Neural progenitor cell (in vitro differentiated cells): ENCODE measurements at regions not wholly inside any gene's neighbourhood (a gene's known extent, or its start where the extent isn't known, plus 50 kb on each side); places are given as distances from the start of the nearest gene placed in this dataset.

Experiments used
- DNase-seq: peaks from one replicate; pipeline ENCODE4 v3.0.0-alpha.2; 2016; ENCODE audit warnings: low spot score
- H2AFZ ChIP-seq: fragments of 200-600 bp; sonication (generic); replicated peaks from 2 replicates; pipeline ENCODE4 v1.6.1; 2016; ENCODE audit warnings: antibody characterized with exemption
- H3F3A ChIP-seq: fragments of 200-600 bp; sonication (generic); 2 replicates; pipeline ENCODE4 v1.6.1; 2016; ENCODE audit warnings: antibody characterized with exemption, low read depth
- H3K27ac ChIP-seq: fragments of 200-600 bp; sonication (generic); 2 replicates; pipeline ENCODE4 v1.5.1; 2016; ENCODE audit warnings: mild to moderate bottlenecking
- H3K27me3 ChIP-seq: fragments of 200-600 bp; sonication (generic); 2 replicates; pipeline ENCODE4 v1.6.1; 2016; ENCODE audit warnings: mild to moderate bottlenecking, moderate library complexity
- H3K36me3 ChIP-seq: fragments of 200-600 bp; sonication (generic); 2 replicates; pipeline ENCODE4 v1.5.1; 2016
- H3K4me1 ChIP-seq: fragments of 200-600 bp; sonication (generic); 2 replicates; pipeline ENCODE4 v1.6.1; 2016; ENCODE audit warnings: mixed run types
- H3K4me2 ChIP-seq: fragments of 200-600 bp; sonication (generic); 2 replicates; pipeline ENCODE4 v1.6.1; 2016
- H3K4me3 ChIP-seq: fragments of 200-600 bp; sonication (generic); 2 replicates; pipeline ENCODE4 v1.5.1; 2016
- H3K79me2 ChIP-seq: fragments of 200-600 bp; sonication (generic); 2 replicates; pipeline ENCODE4 v1.6.1; 2016; ENCODE audit warnings: low read depth
- H3K9ac ChIP-seq: fragments of 200-600 bp; sonication (generic); 2 replicates; pipeline ENCODE4 v1.6.1; 2016
- H3K9me3 ChIP-seq: fragments of 200-600 bp; sonication (generic); 2 replicates; pipeline ENCODE4 v1.5.1; 2016; ENCODE audit warnings: low read depth
- H4K20me1 ChIP-seq: fragments of 200-600 bp; sonication (generic); 2 replicates; pipeline ENCODE4 v1.6.1; 2016; ENCODE audit warnings: low read depth
- H3K27ac Mint-ChIP-seq: 3 replicates; pipeline ENCODE4 v1.8.0; 2021; ENCODE audit warnings: mixed read lengths
- H3K27me3 Mint-ChIP-seq: 2 replicates; pipeline ENCODE4 v1.8.0; 2022; ENCODE audit warnings: low read depth, mild to moderate bottlenecking, inconsistent platforms, moderate library complexity, mixed read lengths; ENCODE audit not compliant: insufficient read depth
- H3K36me3 Mint-ChIP-seq: 3 replicates; pipeline ENCODE4 v1.8.0; 2021; ENCODE audit warnings: mixed read lengths
- H3K4me1 Mint-ChIP-seq: 3 replicates; pipeline ENCODE4 v1.8.0; 2021; ENCODE audit warnings: mixed read lengths
- H3K4me3 Mint-ChIP-seq: 3 replicates; pipeline ENCODE4 v1.8.0; 2021; ENCODE audit warnings: mild to moderate bottlenecking, moderate library complexity, mixed read lengths
- H3K9me3 Mint-ChIP-seq: 3 replicates; pipeline ENCODE4 v1.8.0; 2020; ENCODE audit warnings: mixed read lengths
- CTCF ChIP-seq: fragments of 200-600 bp; sonication (generic); IDR thresholded peaks from 2 replicates; pipeline ENCODE4 v1.5.1; 2017; ENCODE audit warnings: antibody characterized with exemption, mild to moderate bottlenecking
- EZH2 ChIP-seq: fragments of 200-600 bp; sonication (generic); IDR thresholded peaks from 2 replicates; pipeline ENCODE4 v1.6.1; 2017; ENCODE audit warnings: antibody characterized with exemption, mild to moderate bottlenecking, moderate library complexity
- EZH2phosphoT487 ChIP-seq: fragments of 200-600 bp; sonication (generic); IDR thresholded peaks from 2 replicates; pipeline ENCODE4 v1.6.1; 2017; ENCODE audit warnings: antibody characterized with exemption

- Histone ChIP-seq H3F3A (no peaks in the 10 kb centered on the region), H2AFZ (no peak overlapping the region), H3K9me3 (no peaks in the 10 kb centered on the region), H4K20me1 (no peaks in the 10 kb centered on the region), H3K4me2 (no peak overlapping the region), H3K4me1 (no peaks in the 10 kb centered on the region), H3K9ac (no peak overlapping the region), H3K4me3 (no peak overlapping the region), H3K79me2 (no peaks in the 10 kb centered on the region), H3K36me3 (no peaks in the 10 kb centered on the region), H3K27ac (no peak overlapping the region), H3K27me3 (no peaks in the 10 kb centered on the region)
- peaks cover 3% of the 10 kb centered on the region for H3K36me3 Mint-ChIP-seq
- H3K4me3 Mint-ChIP-seq, result no peak overlapping the region
- peaks cover 2% of the 10 kb centered on the region for H3K9me3 Mint-ChIP-seq
- no peak for DNase-seq
- H3K4me1 Mint-ChIP-seq, result peaks cover 17% of the 10 kb centered on the region
- TF ChIP-seq CTCF (no peak), EZH2 (no peak), EZH2phosphoT487 (no peak)
- no peaks in the 10 kb centered on the region for H3K27me3 Mint-ChIP-seq
- H3K27ac Mint-ChIP-seq, result no peak overlapping the region
Measured at GRCh38 chr2:123512547-123512946, 512.5 kb upstream of the CNTNAP5 start.

- no peak overlapping the region for H3K4me2 ChIP-seq
- no peak overlapping the region for H3K4me3 ChIP-seq
- no peaks in the 10 kb centered on the region for H3K79me2 ChIP-seq
- Mint-ChIP-seq H3K27me3 (no peaks in the 10 kb centered on the region), H3K27ac (no peak overlapping the region), H3K4me1 (peaks cover 17% of the 10 kb centered on the region), H3K36me3 (peaks cover 3% of the 10 kb centered on the region), H3K4me3 (no peak overlapping the region), H3K9me3 (no peaks in the 10 kb centered on the region)
- no peaks in the 10 kb centered on the region for H3K36me3 ChIP-seq
- no peak overlapping the region for H2AFZ ChIP-seq
- no peaks in the 10 kb centered on the region for H3K4me1 ChIP-seq
- no peaks in the 10 kb centered on the region for H3F3A ChIP-seq
- no peak for TF ChIP-seq CTCF
- no peak for TF ChIP-seq EZH2phosphoT487
- TF ChIP-seq EZH2, result no peak
- H3K9ac ChIP-seq, result no peak overlapping the region
- DNase-seq, result no peak
- no peaks in the 10 kb centered on the region for H3K27me3 ChIP-seq
- no peaks in the 10 kb centered on the region for H3K9me3 ChIP-seq
- no peaks in the 10 kb centered on the region for H4K20me1 ChIP-seq
- no peak overlapping the region for H3K27ac ChIP-seq
Measured at GRCh38 chr2:123513351-123513750, 511.7 kb upstream of the CNTNAP5 start.

- Histone ChIP-seq H2AFZ (no peak overlapping the region), H3K27ac (no peak overlapping the region), H3K4me1 (no peaks in the 10 kb centered on the region), H3F3A (no peaks in the 10 kb centered on the region), H3K79me2 (no peaks in the 10 kb centered on the region), H3K4me2 (peak overlapping the region; percentile 21), H3K9ac (no peak overlapping the region), H3K36me3 (no peaks in the 10 kb centered on the region), H3K9me3 (no peaks in the 10 kb centered on the region), H3K4me3 (no peak overlapping the region), H4K20me1 (no peaks in the 10 kb centered on the region), H3K27me3 (no peaks in the 10 kb centered on the region)
- H3K9me3 Mint-ChIP-seq, result no peaks in the 10 kb centered on the region
- no peak overlapping the region for H3K27ac Mint-ChIP-seq
- no peak overlapping the region for H3K4me3 Mint-ChIP-seq
- TF ChIP-seq EZH2phosphoT487, result no peak
- TF ChIP-seq CTCF, result peak; percentile 30
- no peak for TF ChIP-seq EZH2
- peak; percentile 25 for DNase-seq
- H3K27me3 Mint-ChIP-seq, result no peaks in the 10 kb centered on the region
- peaks cover 3% of the 10 kb centered on the region for H3K36me3 Mint-ChIP-seq
- peaks cover 17% of the 10 kb centered on the region for H3K4me1 Mint-ChIP-seq
Measured at GRCh38 chr2:123514613-123515207, 510.4 kb upstream of the CNTNAP5 start.
